Peyer's patch (tissue), 4 donors: ENCODE measurements at regions not wholly inside any gene's neighbourhood (a gene's known extent, or its start where the extent isn't known, plus 50 kb on each side); places are given as distances from the start of the nearest gene placed in this dataset.
"Not testable (repeated sequence)": the region's sequence is repeated elsewhere in the genome, so short reads cannot be mapped to it uniquely, and the experiment has no call there.

Experiments
- DNase-seq, 3 donors: peaks; one replicate each; pipeline ENCODE4 v3.0.0-alpha.2; 2017 to 2019
- H3K27ac ChIP-seq, 4 donors: fragments of 200-600 bp; sonication (generic); one replicate each; pipeline ENCODE4 v1.5.1; 2016 to 2019
- H3K27me3 ChIP-seq, 2 donors: fragments of 200-600 bp; sonication (generic); one replicate each; pipeline ENCODE4 v1.5.1; 2019
- H3K36me3 ChIP-seq, 3 donors: fragments of 200-600 bp; sonication (generic); one replicate each; pipeline ENCODE4 v1.5.1; 2016 to 2019
- H3K4me1 ChIP-seq, 4 donors: fragments of 200-600 bp; sonication (generic); one replicate each; pipeline ENCODE4 v1.5.1; 2016 to 2019
- H3K4me3 ChIP-seq, 4 donors: fragments of 200-600 bp; sonication (generic); 1 replicate in 3 of 4; 2 replicates in 1 of 4; pipeline ENCODE4 v1.5.1; 2016 to 2019; ENCODE audit warnings: mild to moderate bottlenecking in 1 of 4
- H3K9me3 ChIP-seq, 4 donors: fragments of 200-600 bp; sonication (generic); one replicate each; pipeline ENCODE4 v1.5.1; 2016 to 2019; ENCODE audit warnings: mild to moderate bottlenecking in 1 of 4
- CTCF ChIP-seq, 6 experiments: fragments of 450-650 bp in 4 of 6; fragments of 200-600 bp in 2 of 6; sonication (generic) in 1 of 6; IDR thresholded peaks; one replicate each; pipeline ENCODE4 v1.5.1; 2017 to 2019; ENCODE audit warnings: antibody characterized with exemption in 6 of 6, mild to moderate bottlenecking in 3 of 6, moderate library complexity in 1 of 6
- POLR2A ChIP-seq, 2 donors: fragments of 450-650 bp; IDR thresholded peaks; one replicate each; pipeline ENCODE4 v1.5.1; 2017; ENCODE audit warnings: antibody characterized with exemption in 2 of 2, mild to moderate bottlenecking in 2 of 2, moderate library complexity in 2 of 2

- no peaks in the 10 kb centered on the region for H3K4me1 ChIP-seq
- DNase-seq: no peak
- H3K9me3 ChIP-seq: no peaks in the 10 kb centered on the region
- H3K27ac ChIP-seq: no peak overlapping the region
- no peaks in the 10 kb centered on the region for H3K27me3 ChIP-seq
- no peak for TF ChIP-seq POLR2A (IDR thresholded peaks at IDR 0.05)
- TF ChIP-seq CTCF (IDR thresholded peaks at IDR 0.05): no peak
- no peaks in the 10 kb centered on the region for H3K36me3 ChIP-seq
- no peak overlapping the region for H3K4me3 ChIP-seq
Observed at GRCh38 chr4:152054731-152055130, 293.9 kb upstream of the GATB start.

- no peak for TF ChIP-seq CTCF (IDR thresholded peaks at IDR 0.05)
- TF ChIP-seq POLR2A (IDR thresholded peaks at IDR 0.05): no peak
- H3K4me3 ChIP-seq: no peak overlapping the region
- no peak overlapping the region for H3K27ac ChIP-seq
- H3K4me1 ChIP-seq: no peaks in the 10 kb centered on the region
- H3K9me3 ChIP-seq: no peaks in the 10 kb centered on the region
- no peaks in the 10 kb centered on the region for H3K36me3 ChIP-seq
- no peak for DNase-seq
- H3K27me3 ChIP-seq: no peaks in the 10 kb centered on the region
Observed at GRCh38 chr4:152052451-152053057, 291.7 kb upstream of the GATB start.

- not testable (repeated sequence) for H3K27me3 ChIP-seq, H3K27ac ChIP-seq, DNase-seq, H3K9me3 ChIP-seq, H3K36me3 ChIP-seq, H3K4me3 ChIP-seq, H3K4me1 ChIP-seq
Observed at GRCh38 chr4:152051332-152051731, 290.5 kb upstream of the GATB start.

- H3K36me3 ChIP-seq: no peaks in the 10 kb centered on the region
- no peaks in the 10 kb centered on the region for H3K9me3 ChIP-seq
- no peak overlapping the region for H3K4me3 ChIP-seq
- no peak overlapping the region for H3K27ac ChIP-seq
- H3K4me1 ChIP-seq: no peaks in the 10 kb centered on the region
- TF ChIP-seq POLR2A (IDR thresholded peaks at IDR 0.05) (no peak), CTCF (IDR thresholded peaks at IDR 0.05) (no peak)
- no peaks in the 10 kb centered on the region for H3K27me3 ChIP-seq
- DNase-seq: no peak
Observed at GRCh38 chr4:152050106-152050505, 289.3 kb upstream of the GATB start.

GRCh38 chr4:152047451-152047850 is 286.6 kb upstream of the GATB start:
- TF ChIP-seq CTCF (IDR thresholded peaks at IDR 0.05) (no peak), POLR2A (IDR thresholded peaks at IDR 0.05) (no peak)
- Histone ChIP-seq H3K27me3 (no peaks in the 10 kb centered on the region), H3K4me3 (no peak overlapping the region), H3K36me3 (no peaks in the 10 kb centered on the region), H3K4me1 (no peaks in the 10 kb centered on the region), H3K27ac (no peak overlapping the region), H3K9me3 (no peaks in the 10 kb centered on the region)
- DNase-seq: no peak

- Histone ChIP-seq H3K4me3 (peak overlapping the region in 2 of 4 donors; percentile 2 to 17), H3K4me1 (no peaks in the 10 kb centered on the region), H3K9me3 (no peaks in the 10 kb centered on the region), H3K36me3 (no peaks in the 10 kb centered on the region), H3K27me3 (no peaks in the 10 kb centered on the region), H3K27ac (no peak overlapping the region)
- no peak for TF ChIP-seq POLR2A (IDR thresholded peaks at IDR 0.05)
- TF ChIP-seq CTCF (IDR thresholded peaks at IDR 0.05): peak in 4 of 6 experiments; percentile 30 to 55 (median 45)
- DNase-seq: peak in 2 of 3 donors; percentile 52 to 64
Observed at GRCh38 chr4:152045807-152046571, 285.2 kb upstream of the GATB start.
